C4-2B (cell line): ENCODE measurements at regions not wholly inside any gene's neighbourhood (a gene's known extent, or its start where the extent isn't known, plus 50 kb on each side); places are given as distances from the start of the nearest gene placed in this dataset.

Source experiments
- H3K27ac ChIP-seq: fragments of 450-650 bp; 2 replicates; pipeline ENCODE4 v1.5.1; 2017
- ZFX ChIP-seq: fragments of 450-650 bp; IDR thresholded peaks from 2 replicates; pipeline ENCODE4 v1.6.1; 2017
- TF ChIP-seq, protein P1 (sequence below): fragments of 450-650 bp; conservative IDR thresholded peaks from 2 replicates; pipeline ENCODE4 v1.5.1; 2017; ENCODE audit warnings: mild to moderate bottlenecking

DNA sequence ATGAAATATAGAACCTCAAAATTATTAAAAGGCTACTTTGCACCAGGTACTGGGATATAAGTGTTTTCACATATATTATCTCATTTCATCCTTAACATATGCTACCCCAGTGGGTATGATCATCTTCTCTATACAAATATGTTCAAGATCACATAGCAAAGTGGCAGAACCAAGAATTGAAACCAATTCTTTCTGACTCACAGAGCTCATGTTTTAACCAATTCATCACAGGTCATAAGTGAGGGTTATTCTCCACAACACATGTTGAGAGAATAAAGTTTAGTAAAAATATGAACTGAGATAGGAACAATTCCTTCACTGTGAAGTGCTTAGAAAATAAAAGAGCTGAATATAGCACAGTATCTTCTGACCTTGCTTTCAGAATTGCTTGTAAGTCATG, 442.9 kb upstream of the RASGEF1B start:
- H3K27ac ChIP-seq, result no peak overlapping the region
- TF ChIP-seq, protein P1, sequence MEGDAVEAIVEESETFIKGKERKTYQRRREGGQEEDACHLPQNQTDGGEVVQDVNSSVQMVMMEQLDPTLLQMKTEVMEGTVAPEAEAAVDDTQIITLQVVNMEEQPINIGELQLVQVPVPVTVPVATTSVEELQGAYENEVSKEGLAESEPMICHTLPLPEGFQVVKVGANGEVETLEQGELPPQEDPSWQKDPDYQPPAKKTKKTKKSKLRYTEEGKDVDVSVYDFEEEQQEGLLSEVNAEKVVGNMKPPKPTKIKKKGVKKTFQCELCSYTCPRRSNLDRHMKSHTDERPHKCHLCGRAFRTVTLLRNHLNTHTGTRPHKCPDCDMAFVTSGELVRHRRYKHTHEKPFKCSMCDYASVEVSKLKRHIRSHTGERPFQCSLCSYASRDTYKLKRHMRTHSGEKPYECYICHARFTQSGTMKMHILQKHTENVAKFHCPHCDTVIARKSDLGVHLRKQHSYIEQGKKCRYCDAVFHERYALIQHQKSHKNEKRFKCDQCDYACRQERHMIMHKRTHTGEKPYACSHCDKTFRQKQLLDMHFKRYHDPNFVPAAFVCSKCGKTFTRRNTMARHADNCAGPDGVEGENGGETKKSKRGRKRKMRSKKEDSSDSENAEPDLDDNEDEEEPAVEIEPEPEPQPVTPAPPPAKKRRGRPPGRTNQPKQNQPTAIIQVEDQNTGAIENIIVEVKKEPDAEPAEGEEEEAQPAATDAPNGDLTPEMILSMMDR, result no peak
- no peak for TF ChIP-seq ZFX

DNA sequence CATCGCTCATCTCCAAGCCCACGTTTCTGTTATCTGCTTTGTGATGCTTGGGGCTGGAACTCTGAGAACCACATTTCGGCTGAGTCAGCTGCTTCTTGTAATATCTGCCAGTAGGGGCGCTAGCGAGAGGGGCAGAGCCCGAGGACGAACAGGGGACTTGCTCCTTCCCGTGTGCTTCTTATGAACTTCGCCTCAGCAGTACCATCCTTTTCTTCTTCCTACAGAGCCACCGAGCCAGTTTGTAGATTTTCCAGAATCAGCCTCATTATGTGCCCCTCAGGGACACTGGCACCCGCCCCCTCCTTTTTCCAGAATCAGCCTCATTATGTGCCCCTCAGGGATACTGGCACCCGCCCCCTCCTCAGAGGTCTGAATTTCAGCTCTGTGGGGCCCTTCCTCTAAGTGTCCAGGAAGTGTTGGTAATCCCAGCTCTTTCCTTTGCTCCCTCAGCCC, 441.7 kb upstream of the RASGEF1B start:
- TF ChIP-seq ZFX, result no peak
- TF ChIP-seq, protein P1, result peak; percentile 88
- no peak overlapping the region for H3K27ac ChIP-seq

DNA sequence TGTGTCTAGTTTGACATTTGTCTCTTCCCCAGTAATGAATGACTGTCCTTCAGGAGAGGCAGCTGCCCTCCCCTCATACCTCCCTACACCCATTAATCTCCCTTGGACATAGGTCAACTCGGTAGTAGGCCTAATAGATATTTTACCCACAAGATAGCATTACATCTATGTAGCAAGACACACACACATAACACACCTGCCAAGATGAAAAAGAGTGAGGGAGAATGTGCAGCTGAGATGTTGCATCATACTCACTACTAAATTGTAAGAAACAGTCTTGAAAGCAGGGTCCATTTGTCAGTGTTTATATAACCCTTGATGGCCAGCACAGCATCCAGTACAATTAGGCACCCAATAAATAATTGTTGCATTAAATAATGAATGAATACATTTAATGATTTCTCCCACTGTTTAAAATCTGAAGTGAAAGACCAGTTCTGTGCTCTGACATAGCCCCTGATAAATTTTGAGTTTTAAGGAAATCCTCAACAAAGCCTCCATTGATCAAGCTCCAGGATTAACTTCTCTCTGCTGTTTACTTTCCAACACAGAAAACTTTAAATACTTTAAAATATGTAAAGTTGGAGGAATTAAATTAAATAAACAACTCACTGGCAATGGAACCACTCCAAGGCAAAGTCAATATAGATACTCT, 440.8 kb upstream of the RASGEF1B start:
- TF ChIP-seq ZFX, result no peak
- no peak overlapping the region for H3K27ac ChIP-seq

DNA sequence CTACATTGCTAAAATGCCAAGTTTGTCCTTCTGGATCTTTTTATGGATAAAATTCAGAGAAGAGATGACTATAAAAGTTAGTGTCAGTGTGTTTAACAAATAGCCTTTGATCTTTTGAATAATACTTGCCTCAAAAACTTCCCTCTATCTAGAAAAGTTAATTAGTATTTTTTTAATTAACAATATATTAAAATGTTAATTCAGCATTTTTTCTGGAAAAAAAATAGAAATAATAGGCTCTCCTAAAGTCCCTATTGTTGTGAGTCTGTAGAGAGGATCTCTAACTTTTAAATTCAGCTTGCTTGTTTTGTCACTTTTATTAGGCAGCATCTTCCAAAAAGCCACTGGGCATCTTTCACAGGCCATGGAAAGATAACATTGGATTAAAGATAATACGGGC, 435.2 kb upstream of the RASGEF1B start:
- TF ChIP-seq ZFX, result no peak
- TF ChIP-seq, protein P1, result no peak
- H3K27ac ChIP-seq, result no peak overlapping the region

DNA sequence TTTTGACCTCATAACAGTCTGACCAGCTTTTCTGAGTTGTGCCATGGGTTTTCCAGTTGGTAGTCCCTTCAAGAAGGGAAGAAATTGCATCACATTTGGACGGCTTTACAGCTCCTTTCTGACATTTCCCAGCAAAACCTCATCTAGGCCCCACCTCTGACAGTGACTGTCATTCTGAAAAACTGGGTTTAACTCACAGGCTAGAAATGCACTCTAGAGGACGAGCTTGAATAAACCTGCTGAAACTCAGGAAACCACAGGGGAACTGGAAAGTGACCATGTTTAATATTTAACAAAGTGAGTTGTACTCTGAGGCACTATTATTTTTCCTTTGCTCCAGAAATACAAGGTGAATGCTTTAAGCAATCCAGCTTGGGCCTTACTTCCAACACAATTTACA, 434.3 kb upstream of the RASGEF1B start:
- no peak for TF ChIP-seq ZFX
- TF ChIP-seq, protein P1, result no peak
- H3K27ac ChIP-seq, result no peak overlapping the region

DNA sequence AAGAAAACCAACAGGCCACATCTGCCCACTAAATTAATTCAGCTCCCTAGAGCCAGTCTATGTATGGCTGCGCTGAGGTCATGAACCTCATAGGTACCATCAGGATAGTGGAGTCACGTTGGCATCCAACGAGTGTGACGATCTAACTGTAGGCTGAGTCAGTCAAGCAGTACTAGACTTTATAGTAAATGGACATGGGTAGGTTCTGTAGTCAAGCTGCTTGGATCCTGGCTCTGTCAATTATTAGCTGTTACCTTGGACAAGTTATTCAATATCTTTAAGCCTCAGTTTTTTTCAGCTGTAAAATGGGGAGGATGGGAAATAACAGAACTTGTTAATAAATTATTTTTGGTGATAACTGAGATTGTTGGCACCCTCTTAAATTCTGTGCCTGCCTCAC, 432.4 kb upstream of the RASGEF1B start:
- TF ChIP-seq, protein P1, result no peak
- no peak for TF ChIP-seq ZFX
- H3K27ac ChIP-seq, result no peak overlapping the region

DNA sequence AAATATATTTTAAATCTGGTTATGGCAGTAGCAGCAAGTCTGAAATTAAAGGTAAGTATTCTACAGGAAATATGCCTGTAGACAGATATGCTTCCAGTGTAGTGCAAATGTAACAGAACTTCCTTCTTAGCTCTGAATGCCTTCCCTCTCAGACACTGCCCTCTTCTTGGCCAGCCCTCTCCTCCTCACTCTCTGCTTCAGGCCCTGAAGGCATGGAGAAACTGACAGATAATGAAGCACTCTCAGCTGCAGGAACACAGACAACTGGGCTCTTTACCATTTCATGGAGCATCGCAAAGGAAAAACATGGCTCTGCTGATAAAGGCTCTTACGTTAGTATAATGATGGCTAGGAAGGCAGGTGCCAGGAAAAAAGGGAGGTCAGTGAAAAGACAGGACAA, 431.5 kb upstream of the RASGEF1B start:
- H3K27ac ChIP-seq, result no peak overlapping the region
- TF ChIP-seq, protein P1, result no peak
- no peak for TF ChIP-seq ZFX

DNA sequence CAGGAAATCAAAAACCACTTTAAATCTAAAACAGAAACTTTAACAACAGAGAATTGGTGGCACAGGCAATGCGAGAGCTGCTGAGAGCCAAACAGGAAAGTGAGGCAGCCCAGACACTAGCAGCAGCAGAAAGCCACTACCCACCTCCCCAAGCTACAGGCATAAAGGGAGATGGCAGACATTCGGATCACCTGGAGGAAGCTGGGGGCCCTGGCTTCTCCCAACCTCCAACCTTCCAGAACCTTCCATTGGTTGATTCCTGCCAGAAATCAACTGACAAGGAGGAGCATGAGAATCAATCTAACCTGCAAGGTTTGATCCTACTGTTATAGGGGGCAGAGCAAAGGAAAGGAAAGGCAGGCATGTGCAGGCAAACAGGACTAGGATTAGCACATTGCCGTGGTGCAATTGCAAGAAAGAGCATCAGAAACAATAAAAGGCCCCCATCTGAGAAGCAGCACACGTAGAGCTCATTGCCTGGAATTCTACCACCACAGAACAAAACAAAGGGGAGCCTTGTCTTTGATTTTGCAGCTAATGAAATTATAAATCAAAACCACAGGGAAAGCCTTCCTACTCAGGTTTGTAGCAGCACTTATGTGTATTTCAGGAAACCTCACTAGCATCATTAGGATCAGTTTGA, 427.3 kb upstream of the RASGEF1B start:
- no peak overlapping the region for H3K27ac ChIP-seq
- TF ChIP-seq ZFX, result no peak
- TF ChIP-seq, protein P1, result no peak
